Coronary artery (tissue), 2 donors: ENCODE measurements at regions not wholly inside any gene's neighbourhood (a gene's known extent, or its start where the extent isn't known, plus 50 kb on each side); places are given as distances from the start of the nearest gene placed in this dataset.

Experiments
- DNase-seq: peaks from one replicate; pipeline ENCODE4 v3.0.0-alpha.2; 2017; ENCODE audit warnings: low spot score
- H3K27ac ChIP-seq, 2 donors: fragments of 200-600 bp; sonication (generic); one replicate each; pipeline ENCODE4 v1.5.1; 2016 to 2019
- H3K4me3 ChIP-seq: fragments of 200-600 bp; sonication (generic); 2 replicates; pipeline ENCODE4 v1.5.1; 2016; ENCODE audit warnings: mild to moderate bottlenecking, moderate library complexity
- CTCF ChIP-seq: fragments of 200-600 bp; sonication (generic); IDR thresholded peaks from one replicate; pipeline ENCODE4 v1.5.1; 2019; ENCODE audit warnings: antibody characterized with exemption

DNA sequence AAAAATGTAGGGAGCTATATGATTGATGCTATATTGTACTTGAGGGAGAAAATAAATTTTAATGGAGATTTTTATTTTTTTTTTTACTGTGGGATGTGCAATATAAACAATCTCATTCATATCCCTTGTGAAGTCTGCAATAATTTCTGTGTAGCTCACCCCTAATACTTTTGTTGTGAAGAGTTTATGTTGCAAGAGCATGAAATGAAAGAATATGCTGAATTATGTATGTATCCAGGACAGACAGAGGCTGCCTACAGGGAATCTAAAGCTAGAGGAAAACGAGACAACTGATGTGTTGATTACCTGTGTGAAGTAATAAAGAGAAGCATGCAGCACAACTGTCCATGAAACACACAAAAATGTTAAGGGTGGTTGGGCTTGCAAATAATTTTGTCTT is 643.3 kb downstream of the DCDC2C start:
- DNase-seq, result no peak
- no peak overlapping the region for H3K27ac ChIP-seq
- TF ChIP-seq CTCF, result no peak

GRCh38 chr2:4353668-4354067 is 650.3 kb downstream of the DCDC2C start:
- no peak overlapping the region for H3K27ac ChIP-seq
- no peak for TF ChIP-seq CTCF

More for the DNA sequence above, 643.3 kb downstream of the DCDC2C start:
- H3K4me3 ChIP-seq, result no peak overlapping the region

DNA sequence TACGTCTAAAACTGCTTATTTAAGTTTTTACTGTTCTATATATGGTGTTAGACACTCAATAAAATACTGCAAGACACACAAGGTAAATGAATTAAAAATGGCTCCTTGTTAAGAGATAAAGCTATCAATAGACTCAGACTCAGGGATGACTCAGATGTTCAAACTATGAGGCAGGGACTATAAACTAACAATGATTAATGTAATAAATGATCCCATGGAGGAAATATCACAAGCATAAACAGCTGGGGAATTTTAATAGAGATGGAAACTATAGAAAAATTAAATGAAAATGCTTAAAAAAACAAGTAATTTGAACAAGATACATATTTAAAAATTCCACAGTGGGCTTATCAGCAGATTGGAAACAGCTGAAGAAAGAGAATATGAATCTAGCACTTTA is 650.8 kb downstream of the DCDC2C start:
- Histone ChIP-seq H3K4me3 (no peak overlapping the region), H3K27ac (no peak overlapping the region)
- no peak for DNase-seq
- no peak for TF ChIP-seq CTCF

More at GRCh38 chr2:4353668-4354067, 650.3 kb downstream of the DCDC2C start:
- DNase-seq, result no peak
- H3K4me3 ChIP-seq, result no peak overlapping the region

DNA sequence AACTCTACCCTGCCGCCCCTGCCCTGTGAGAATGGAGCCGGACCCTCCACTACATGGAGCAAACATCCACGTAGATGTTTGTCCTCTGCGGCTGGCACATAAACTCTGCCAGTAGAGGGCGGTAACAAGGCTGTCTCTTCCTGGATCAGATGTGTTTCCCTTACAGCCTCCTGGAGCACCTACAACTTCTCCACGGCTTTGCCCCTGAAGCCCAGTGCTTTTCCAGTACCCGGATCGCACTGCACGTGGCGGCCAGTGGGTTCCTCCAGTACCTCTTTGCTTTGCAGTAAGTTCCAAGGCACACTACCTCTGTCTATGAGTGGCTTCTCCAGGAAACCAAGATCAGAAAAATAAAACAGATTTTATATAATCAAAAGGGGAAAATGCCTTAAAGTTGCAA is 651.3 kb downstream of the DCDC2C start:
- TF ChIP-seq CTCF, result no peak
- no peak overlapping the region for H3K4me3 ChIP-seq
- no peak overlapping the region for H3K27ac ChIP-seq
- DNase-seq, result no peak

DNA sequence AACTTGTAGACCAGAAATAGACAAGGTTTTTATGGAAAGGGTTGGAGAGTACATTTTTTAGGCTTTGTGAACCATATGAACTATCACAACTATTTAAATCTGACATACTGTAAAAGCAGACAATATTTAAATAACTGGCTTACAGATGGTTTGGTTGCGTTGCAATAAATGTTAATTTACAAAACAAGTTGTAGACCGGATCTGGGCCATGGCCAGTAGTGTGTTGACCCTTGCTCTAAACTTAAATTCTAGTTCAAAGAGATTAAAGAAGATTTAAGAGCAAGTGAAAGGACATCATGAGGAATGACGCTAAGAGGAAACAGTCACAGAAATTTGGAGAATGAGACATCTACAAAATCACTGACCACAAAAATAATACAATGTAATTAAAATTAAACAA is 652.7 kb downstream of the DCDC2C start:
- Histone ChIP-seq H3K4me3 (no peak overlapping the region), H3K27ac (no peak overlapping the region)
- DNase-seq, result no peak
- TF ChIP-seq CTCF, result no peak

DNA sequence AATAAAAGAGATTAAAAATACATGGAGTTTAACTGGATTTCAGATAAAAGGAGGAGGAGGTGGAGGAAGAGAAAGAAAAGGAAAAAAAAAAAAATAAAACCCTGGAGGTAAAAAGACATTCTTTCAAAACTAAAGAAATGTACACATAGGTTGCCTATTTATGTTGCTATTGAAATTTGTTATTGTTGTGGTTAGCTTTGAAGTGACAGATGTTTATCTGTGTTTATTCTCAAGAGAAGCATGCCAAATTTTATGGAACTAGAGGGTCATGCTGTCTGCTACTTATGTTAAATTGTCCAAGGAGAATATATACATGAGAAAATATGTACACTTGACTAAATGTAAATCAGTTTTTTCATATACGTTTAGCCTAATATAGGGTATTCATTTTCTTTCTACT is 653.2 kb downstream of the DCDC2C start:
- H3K27ac ChIP-seq, result no peak overlapping the region
- H3K4me3 ChIP-seq, result no peak overlapping the region
- TF ChIP-seq CTCF, result no peak
- no peak for DNase-seq

GRCh38 chr2:4357121-4357520 is 653.7 kb downstream of the DCDC2C start:
- no peak overlapping the region for H3K4me3 ChIP-seq
- no peak for DNase-seq
- TF ChIP-seq CTCF, result no peak
- no peak overlapping the region for H3K27ac ChIP-seq
